T-helper 1 cell treated with Interleukin-12 subunit alpha and Interleukin-12 subunit beta and Interleukin-4 antibody, amounts not matched to agents 30 ng/mL and 1 ng/mL, for 36 hours (primary cell): ENCODE measurements at regions not wholly inside any gene's neighbourhood (a gene's known extent, or its start where the extent isn't known, plus 50 kb on each side); places are given as distances from the start of the nearest gene placed in this dataset.
"Not testable (repeated sequence)": the region's sequence is repeated elsewhere in the genome, so short reads cannot be mapped to it uniquely, and the experiment has no call there.

Experiments used
- intact Hi-C: fragments of 100-400 bp; cut with micrococcal nuclease; formaldehyde crosslinking; loops from one replicate; pipeline ENCODE4 v1.15.1; 2024

DNA sequence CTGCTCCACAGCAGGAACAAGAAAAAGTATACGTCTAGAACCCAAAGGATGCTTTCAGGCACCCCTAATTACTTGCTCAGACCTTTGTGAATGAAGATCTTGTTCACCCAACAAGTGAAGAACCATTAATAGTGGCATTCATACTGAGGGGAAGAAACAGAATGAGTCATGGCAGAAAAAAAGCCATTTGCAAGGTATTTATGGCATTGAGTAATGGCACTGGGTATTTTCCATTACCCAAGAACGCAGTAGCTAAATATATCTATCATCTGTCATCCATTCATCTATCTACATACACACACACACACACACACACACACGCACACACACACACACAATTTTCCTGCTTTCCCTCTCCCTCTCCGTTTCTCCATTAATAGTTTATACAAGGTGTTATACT is 56.4 kb upstream of the XIRP2 start:
- intact Hi-C loops, result no loop called here

- intact Hi-C loops, result loop anchor here (2.0 to 10.0 kb wide), 3 partner anchors 127 to 1609 kb away; partner anchors contain the start of gene STK39
Observed at GRCh38 chr2:166825914-166826313, 62.4 kb upstream of the XIRP2 start.

DNA sequence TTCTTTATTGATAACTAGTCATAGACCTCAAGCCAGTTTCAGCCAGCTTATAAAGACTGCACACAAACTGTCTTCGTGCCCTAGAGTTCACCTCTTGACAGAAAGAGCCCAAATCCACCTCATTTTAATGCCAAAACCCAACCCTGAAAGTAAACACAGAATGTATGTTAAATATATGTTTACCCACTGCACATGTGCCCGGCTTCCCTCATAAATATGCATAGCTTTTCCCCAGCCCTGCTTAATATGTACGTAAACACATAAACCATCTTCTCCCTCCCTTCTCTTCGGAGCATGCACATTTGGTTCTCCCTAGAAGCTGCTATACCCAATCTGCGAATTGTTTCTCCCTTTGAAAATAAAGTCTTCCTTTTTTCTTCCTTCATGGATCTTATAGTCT is 73.9 kb upstream of the XIRP2 start:
- intact Hi-C loops, result no loop called here

- intact Hi-C loops, result no loop called here
Observed at GRCh38 chr2:166812166-166812891, 76.0 kb upstream of the XIRP2 start.

DNA sequence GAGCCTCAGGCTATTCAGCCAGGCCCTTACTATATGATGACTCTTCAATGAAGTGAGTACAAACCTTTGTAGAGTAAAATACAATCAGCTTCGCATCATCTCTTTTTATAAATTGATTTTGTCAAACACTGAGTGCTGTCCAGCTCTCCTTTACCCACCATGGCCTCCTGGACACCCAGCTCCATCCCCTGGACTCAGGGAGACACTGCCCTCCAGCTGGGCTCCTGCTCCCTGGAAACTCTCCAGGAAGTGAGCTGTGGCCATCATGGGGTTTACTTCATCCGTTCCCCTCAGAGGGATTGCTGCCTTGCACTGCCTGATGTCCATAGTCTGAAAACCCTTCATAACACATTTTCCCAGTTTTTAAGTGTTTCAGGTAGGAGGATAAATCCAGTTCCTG is 82.5 kb upstream of the XIRP2 start:
- intact Hi-C loops, result no loop called here

DNA sequence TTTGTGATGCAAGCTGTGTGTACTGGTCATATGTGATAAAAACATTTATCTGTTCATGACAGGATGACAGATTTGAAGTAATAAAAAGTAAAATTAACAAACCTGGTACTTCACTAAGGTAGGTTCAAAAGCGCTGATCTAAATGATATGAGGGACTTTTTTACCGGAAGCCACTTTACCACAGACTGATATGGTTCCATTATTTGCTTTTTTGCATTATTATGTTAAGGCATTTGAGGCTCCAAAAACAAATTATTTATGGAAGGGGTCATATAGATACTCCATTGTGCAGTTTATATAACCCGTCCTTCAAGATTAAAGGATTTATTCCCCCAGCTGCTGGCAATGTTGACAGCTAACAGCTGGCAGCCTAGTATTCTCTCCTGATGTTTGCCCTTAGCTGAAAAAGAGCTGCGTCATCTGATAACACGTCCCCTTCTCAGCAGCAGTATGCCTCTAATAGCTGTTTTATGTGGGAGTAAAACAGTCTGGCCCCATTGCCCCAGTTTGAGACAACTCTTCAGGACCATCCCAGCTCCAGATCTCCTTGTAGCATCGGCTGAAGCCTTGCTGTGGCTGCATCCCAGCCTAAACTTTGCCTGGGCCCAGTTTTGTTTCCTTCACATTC is 84.8 kb upstream of the XIRP2 start:
- intact Hi-C loops, result no loop called here

- intact Hi-C loops, result no loop called here
Observed at GRCh38 chr2:166802475-166802874, 85.8 kb upstream of the XIRP2 start.

GRCh38 chr2:166792808-166793207 is 95.5 kb upstream of the XIRP2 start:
- intact Hi-C loops, result no loop called here

- intact Hi-C loops, result no loop called here
Observed at GRCh38 chr2:166786707-166787106, 101.6 kb upstream of the XIRP2 start.

GRCh38 chr2:166784296-166784946 is 103.9 kb upstream of the XIRP2 start:
- intact Hi-C loops, result no loop called here

DNA sequence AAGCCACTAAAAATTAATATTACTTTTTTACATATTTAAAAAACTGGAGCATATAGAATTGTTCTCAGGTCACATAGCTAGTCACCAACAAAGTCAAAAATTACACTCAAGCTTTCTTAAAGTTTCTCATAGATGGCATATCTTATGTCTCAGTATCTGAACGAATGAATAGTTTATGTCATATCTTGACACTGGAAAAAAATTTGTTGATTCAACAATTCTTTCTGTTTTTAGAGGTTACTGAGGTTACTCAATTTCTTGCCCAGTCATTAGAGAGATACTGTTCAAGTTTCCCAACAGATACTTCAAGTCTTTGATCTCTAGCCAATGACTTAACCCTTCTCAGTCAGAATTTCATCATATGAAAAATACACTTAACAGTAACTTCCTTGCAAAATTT is 113.1 kb upstream of the XIRP2 start:
- intact Hi-C loops, result no loop called here

GRCh38 chr2:166773308-166773949 is 114.9 kb upstream of the XIRP2 start:
- intact Hi-C loops, result no loop called here

GRCh38 chr2:166768393-166769123 is 119.7 kb upstream of the XIRP2 start:
- intact Hi-C loops, result no loop called here

GRCh38 chr2:166766769-166767322 is 121.4 kb upstream of the XIRP2 start:
- intact Hi-C loops, result not testable (repeated sequence)

GRCh38 chr2:166766220-166766619 is 122.1 kb upstream of the XIRP2 start:
- intact Hi-C loops, result no loop called here

- intact Hi-C loops, result no loop called here
Observed at GRCh38 chr2:166765141-166765540, 123.1 kb upstream of the XIRP2 start.

- intact Hi-C loops, result no loop called here
Observed at GRCh38 chr2:166764702-166765101, 123.6 kb upstream of the XIRP2 start.

GRCh38 chr2:166764216-166764615 is 124.1 kb upstream of the XIRP2 start:
- intact Hi-C loops, result no loop called here

DNA sequence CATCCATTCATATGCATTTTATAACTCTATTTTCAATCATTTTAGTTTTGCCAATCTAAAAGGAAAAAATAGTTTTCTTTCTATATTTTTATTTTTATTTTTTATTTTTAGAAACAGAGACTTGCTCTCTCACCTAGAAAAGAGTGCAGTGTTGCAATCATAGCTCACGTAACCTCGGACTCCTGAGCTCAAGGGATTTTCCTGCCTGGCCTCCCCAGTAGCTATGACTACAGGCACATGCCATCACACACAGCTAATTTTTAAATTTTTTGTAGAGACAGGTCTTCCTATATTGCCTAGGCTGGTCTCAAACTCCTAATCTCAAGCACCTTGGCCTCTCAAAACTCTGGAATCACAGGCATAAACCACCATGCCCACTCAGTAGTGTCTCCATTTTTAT is 125.5 kb upstream of the XIRP2 start:
- intact Hi-C loops, result no loop called here

GRCh38 chr2:166758956-166759355 is 129.3 kb upstream of the XIRP2 start:
- intact Hi-C loops, result no loop called here

- intact Hi-C loops, result no loop called here
Observed at GRCh38 chr2:166750624-166751023, 137.7 kb upstream of the XIRP2 start.
